RPMI8226 (cell line): ENCODE measurements at regions not wholly inside any gene's neighbourhood (a gene's known extent, or its start where the extent isn't known, plus 50 kb on each side); places are given as distances from the start of the nearest gene placed in this dataset.

ENCODE experiments used
- DNase-seq: peaks from one replicate; pipeline ENCODE4 v3.0.0-alpha.2; 2015

DNA sequence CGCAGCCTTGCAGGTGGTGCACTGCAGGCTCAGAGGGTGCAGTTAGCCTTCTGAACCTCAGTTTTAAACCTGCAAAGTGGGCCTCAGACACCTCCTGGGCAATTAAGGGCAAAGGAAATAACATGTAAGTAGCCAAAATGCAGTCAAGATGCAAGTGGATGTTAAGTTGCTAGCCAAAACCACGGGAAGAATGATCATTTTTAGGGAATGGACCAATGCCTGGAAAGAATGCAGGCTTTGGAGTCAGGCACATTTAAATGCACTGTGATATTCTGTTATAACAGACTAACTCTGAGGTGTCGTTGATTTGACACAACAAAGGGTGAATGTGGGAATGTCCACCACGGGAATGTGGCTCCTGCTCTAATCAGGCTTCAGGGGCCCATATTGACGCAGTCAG is 57.9 kb upstream of the PTGFRN start:
- DNase-seq = no peak

DNA sequence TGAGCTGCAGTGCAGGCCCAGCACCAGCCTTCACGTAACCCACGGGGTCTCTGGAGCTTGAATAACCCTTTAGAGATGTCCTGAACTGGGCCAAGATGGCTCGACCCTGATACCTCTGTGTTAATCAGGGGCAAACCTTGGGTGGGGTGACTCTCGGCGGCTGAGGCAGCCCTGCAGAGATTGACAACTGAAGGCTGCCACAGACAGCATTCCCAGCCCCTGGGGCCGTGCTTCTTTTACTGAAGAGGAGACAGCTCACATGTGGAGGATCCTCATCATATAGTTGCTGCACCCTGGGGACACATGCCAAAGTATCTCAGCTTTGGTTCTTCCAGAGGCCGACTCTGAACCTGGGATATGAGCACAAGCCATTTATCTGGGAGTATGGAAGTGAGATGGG is 57.3 kb upstream of the PTGFRN start:
- DNase-seq = no peak

DNA sequence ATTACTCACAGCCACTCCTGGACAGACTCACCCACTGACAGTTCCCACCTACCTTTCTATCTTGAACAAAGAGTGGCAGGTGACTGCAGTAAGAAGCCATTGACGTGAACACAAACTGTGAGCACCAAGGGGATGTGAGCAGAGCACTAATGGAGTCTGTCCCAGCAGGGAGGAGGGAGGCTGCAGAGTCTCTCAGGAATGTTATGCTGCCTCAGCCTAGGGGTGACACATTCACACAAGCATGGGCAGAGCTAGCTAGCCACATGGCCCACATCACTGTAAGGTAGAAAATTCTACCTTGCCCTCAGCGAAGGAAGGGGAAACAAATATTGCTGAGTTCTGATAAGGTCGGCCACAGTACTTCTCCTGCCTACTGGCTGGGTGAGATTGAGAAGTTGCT is 56.8 kb upstream of the PTGFRN start:
- DNase-seq = no peak

DNA sequence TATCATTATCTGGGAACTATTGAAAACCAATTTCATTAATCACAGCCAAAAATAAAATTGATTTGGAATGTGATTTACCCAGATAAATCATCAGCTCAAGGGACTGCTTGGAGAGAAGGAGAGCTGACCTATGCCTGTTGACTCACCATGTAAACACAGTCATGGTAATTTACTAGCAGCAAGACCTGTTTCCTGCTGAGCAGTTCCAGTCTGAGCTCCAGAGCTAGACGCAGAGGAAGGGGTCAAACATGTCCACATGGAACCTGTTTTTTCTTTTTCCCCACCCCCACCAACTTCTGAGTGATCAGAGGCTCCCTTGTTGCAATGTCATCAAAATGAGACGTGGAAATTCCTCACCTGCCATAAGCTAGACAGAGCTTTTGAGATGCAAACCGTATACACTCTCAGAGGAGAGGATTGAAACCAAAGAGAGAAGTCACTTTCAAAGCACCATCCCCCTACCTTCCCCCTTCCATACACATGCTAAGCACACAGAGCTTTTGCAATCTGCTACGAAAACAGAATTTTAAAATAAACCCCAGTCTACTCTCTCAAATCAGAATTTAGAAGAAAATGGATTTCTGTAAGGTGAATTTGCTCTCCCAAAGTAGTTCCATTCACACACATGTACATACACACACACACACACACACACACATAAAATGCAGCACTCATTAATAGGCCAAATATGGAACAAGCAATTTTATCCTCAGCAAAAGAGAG is 55.9 kb upstream of the PTGFRN start:
- DNase-seq = no peak

DNA sequence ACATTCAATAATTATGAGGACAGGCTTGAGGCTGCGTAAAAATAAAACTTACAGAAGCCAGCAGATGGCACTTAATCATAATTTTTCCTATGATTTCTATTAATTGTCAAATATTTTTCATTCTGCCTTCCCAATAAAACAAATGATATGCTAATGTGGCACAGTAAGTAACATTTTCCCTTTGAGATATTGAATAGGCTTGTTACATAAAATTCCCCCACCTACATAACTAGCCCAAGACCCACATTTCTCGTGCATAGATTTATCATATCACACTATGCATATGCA is 55.4 kb upstream of the PTGFRN start:
- DNase-seq = no peak

DNA sequence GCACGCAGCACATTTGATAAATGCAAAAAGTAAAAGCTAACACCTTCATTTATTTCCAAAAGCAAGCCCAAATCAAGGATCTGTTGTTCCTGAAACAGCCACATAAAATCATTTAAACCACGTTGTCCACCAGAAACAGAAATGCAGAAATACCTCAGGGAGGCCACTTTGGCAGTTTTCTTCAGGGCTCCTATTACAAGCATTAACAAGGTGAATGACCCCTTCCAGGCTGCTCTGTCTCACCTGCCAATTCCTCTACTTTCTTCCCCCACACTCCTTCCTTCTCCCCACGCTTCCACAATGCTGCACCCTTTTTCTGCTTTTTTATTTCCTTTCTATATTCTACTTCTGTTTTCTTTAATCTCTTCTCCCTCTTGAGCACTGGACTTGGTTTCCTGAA is 55.0 kb upstream of the PTGFRN start:
- DNase-seq = no peak

DNA sequence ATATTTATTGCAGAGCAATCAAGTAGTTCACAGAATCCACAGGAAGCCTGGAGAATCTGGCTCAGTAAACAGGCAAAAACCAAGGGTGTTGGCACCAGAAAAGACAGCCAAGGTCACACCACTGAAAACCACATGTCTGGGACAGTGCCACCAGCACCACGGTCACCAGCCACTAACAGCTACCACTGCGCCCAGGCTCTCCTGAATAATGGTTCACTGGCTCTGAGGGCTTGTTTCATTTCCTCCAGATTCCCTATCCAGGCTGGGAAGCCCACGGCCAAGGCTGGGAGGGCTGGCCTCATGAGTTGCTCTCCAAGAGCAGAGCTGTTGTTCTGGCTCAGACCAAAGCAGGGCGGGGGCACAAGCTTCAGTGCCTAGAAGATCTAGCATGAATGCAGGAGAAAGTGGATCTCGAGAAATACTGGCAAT is 54.5 kb upstream of the PTGFRN start:
- DNase-seq = no peak

DNA sequence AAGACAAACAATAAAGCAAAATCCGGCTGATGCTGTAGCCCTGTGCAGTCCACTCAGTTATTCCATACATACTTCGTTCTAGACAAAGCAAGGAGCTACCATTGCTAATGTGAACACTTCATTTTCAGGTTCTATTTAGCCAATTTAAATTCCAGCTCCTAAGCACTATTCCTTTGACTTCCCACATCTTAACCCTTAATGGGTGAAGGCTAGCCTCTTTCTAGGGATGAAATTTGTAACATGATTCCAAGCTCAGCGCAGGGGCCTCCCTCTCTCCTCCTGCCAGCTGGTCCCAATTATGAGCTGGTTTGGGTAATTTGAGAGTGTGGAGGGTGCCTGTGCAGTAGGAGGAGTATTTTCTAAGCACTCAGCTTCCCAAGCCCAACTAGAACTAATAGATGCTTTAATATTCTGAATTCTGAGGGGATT is 53.9 kb upstream of the PTGFRN start:
- DNase-seq = no peak

DNA sequence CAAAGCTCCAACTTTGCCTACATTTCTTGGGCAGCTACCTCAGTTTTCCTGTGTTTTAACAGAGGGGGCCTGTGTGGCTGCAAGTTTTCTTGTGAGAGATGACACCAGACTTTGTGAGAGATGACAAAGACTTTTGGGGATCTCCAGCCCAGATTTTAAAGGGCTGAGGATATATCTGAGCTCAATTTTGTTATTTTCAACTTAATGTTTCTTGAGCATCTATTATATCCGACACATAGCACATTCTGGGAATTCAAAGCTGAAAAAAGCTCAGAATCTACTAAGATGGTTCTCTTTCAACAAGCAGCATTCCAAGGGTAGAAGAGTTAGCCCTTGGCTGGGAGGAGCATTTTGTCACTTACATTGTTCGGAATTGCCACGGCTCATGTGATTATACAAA is 53.4 kb upstream of the PTGFRN start:
- DNase-seq = no peak

DNA sequence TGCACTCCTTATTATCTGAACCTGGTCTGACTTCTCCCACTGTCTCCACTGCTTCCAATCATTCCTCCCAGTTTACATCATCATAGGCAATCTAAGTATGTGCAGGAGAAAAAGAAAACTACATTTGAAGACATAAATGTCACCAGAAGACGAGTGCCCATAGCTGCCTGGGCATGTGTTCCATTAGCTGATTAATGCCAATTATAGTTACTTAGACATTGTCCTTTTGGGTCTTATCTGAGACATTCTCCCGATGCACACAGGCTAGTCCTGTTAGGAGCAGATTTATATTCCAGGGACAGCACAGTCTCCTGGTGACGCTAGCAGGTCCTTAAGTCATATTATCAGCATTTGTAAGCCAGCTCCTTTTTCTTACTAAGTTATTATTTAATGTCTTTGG is 52.6 kb upstream of the PTGFRN start:
- DNase-seq = no peak
